Left lobe of liver (tissue), 2 donors: ENCODE measurements at regions not wholly inside any gene's neighbourhood (a gene's known extent, or its start where the extent isn't known, plus 50 kb on each side); places are given as distances from the start of the nearest gene placed in this dataset.

Source experiments
- ATAC-seq: fragments of 200-7000 bp; cut with Tn5 transposase; one replicate; pipeline ENCODE4 v1.9.1; 2020; ENCODE audit warnings: mild to moderate bottlenecking, moderate library complexity
- DNase-seq: peaks from one replicate; pipeline ENCODE4 v3.0.0-alpha.2; 2020; ENCODE audit warnings: low spot score
- donor health status: DM: no; HTN: no; CAD: no; lungs with moderate emphysema.
- donor health status: DM: no; HTN: yes; CAD: no.

DNA sequence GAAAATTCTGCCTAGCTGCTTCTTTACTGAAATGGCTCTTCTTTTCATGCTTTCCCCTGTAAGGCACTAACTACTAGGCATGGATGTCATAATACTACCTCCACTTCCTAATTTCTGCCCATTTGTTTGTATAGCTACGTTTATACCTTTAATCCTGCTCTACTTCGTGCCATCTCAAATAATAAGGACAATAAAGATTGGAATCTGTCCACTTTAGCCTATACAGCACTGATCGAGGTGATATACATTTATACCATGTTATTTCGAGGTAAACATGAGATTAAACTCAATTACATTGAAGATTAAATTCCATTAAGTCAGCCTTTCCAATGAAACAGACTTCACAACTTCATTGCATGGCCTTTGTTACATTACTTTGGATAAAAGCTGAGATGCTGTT is 390.6 kb upstream of the MARCKS start:
- ATAC-seq (no peak), DNase-seq (no peak)

DNA sequence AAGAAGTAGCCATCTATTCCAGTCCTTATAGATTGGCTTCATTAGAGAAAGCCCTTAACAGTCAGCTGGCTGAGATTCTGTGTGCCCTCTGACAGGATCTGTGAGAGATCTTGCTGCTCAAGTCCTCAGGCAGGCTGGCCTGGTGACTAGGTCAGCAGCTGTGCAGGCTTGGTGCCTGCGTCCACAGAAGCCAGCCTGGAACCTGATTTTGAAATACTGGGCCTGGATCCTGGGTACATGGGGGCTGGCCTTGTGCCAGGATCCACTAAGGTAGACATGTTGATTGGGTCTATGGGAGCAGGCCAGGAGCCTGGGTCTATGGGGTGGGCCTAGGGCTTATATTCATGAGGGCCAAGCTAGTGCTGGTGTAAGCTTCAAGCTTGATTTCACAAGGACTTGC is 381.8 kb upstream of the MARCKS start:
- ATAC-seq, result peak; percentile 52
- DNase-seq, result no peak

DNA sequence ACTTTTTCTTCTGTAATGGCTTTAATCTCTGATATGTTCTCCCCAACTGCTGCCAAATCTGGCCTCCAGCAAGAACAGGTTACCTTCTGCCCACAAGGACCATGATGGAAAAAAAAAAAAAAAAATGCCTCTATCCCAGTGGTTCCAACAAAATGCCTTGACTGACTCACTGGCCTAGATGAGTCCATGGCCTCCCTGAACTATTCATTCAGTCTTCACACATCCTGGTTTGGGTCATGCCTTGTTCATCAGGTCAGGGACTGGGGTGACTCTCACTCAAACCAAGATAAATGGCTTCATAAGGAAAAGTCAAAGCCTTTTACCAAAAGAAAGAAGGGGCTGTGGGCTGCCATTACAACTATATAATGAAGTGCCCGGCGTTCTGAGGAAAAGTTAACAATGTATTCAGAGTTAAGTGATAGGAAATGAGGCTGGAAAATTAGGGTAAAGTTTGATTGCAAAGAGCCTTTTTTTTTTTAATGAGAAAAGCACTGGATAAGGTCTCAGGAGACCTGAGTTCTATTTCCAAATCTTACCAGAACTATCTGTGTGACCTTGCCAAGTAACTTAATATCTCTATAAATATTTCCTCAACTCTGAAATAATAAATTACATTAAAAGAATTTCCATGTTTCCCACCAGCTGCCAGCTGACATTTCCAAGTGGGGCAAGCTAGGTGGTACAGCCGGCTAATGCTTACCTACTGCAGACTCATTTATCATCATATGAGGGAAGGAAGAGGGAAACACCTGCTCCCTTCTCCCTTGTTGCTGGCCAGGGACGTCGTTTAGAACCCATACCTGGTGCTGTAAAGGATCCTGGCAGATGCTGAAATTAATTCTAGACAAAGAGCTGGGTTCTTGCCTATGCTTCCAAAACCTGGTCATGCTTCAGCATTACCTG is 380.0 kb upstream of the MARCKS start:
- ATAC-seq (no peak), DNase-seq (no peak)

DNA sequence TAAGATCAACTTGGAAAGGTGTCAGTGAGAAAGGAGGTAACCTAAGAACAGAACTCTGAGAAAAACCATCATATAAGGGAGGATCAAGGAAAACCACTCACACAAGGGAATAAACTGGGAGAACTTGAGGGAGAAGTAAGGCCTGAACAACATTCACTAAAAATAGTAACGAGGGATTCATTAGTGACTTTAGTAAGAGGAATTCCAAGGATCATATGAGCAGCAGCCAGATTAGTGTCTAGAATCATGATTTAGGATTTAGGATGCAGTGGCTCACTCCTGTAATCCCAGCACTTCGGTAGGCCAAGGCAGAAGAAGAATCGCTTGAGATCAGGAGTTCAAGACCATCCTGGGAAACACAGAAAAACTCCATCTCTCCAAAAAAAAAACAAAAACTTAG is 376.5 kb upstream of the MARCKS start:
- no peak for DNase-seq
- no peak for ATAC-seq

DNA sequence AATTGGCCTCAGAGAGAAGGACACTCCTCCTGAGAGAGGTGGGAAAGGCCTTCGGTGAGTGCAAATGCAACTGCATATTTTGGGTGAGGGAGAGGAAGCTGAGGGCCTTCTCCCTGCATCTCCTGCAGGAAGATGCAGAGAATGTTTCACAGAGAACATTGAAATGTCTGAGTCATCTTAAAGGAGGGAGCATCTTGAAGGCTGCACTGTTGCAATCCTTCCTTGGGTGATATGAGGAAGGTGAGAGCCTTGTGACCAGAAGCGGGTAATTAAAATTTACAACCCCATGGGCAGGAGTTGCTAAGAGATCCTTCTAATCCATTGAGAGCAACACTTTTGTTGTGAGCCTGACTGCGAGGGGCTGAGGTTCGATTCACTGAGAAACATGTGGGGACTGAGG is 375.7 kb upstream of the MARCKS start:
- DNase-seq (no peak), ATAC-seq (no peak)

DNA sequence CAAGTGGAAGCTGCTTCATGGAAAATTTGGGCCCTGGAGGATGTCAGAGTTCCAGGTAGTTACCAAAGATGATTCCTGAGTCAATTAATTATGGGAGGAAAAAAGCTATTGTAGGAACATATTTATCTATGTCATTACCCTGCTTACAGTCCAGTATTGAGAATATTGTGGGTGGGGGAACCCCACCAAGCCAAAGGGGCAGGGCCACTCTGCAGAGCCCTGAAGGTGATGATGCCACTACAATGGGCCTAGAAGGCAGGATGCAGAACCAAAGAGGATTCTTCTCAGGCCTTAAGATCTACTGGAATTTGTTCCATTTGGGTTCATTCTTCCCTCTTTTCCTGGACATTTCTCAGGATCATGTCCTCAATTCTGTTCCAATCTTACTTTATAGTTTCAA is 375.2 kb upstream of the MARCKS start:
- no peak for DNase-seq

DNA sequence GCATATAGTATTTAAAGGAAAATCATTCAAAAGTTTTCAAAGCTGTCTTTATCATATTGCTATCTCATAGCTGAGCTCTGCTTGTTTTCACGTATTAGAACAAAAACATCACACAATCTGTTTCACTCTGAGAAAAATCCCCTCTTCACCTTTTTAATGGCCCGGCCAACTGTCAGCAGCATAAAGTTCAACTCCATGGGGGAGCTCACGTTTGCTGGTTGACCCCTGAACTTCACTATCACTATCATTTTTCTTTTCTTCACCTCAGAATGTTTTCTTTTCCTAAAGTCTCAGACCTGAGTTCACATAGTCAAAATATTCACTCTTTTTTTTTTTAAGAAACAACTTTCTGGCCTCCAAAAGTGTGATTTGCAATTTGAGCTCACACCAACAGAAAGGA is 374.4 kb upstream of the MARCKS start:
- no peak for ATAC-seq
- DNase-seq, result no peak

More for the DNA sequence above, 375.2 kb upstream of the MARCKS start:
- no peak for ATAC-seq

DNA sequence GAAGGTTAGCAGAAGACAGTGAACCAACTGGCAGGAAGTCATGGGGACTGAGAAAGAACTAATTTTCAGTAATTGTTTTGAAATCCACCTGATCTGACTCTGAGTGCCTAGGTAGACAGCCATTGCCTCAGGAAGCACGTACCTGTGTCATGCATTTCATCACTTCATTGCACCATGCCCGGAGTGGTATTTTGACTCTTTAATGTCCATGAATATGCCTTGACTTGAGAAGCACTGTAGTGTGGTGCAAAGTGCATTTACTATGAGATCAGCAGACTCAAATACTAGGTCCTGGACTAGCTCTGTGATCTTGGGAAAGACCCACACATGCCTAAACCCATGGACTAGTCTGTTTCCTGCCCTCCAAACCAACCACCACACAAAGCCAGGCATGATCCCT is 370.9 kb upstream of the MARCKS start:
- no peak for DNase-seq

DNA sequence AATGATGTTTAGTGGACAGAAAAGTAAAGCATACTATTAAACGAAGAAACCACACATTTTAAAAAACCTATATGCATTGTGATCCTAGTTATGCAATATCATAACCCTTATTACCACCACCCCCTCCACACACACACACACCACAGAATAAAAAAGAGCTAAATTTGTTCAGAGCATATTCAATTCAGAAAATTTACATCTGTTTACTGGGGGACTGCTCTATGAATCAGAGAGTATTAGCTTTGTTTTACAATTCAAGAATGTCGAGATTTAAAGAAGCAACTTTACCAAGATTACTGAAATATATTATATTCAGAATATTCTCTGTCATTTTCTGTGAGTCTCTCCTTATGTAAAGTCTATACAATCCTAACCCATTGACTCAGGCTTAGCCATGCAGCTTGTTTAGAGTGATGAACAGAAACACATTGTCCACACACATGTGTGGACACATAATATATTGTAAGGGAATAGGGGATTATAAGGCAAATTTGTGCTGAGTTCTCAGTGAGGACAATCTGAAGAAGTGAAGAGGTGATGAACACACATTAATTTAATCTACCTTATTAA is 369.6 kb upstream of the MARCKS start:
- ATAC-seq (no peak), DNase-seq (no peak)

More for the DNA sequence above, 370.9 kb upstream of the MARCKS start:
- no peak for ATAC-seq

DNA sequence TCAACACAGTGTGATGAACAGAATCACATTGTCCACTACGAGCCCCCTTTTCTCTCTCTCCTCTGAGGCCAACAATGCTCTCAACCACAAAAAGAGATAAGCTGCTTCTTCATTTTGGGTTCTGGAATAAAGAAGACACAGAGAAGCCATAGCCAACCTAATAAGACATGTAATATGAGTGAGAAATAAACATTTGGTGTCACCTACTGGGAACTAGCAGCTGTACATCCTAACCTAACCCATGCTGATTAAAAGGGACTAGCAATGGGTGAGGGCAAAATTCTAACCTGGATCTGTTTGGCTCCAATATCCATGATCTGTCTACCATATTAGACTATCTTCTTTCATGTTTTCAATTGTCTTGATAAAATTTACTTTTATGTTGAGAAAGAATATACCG is 369.1 kb upstream of the MARCKS start:
- ATAC-seq (no peak), DNase-seq (no peak)

DNA sequence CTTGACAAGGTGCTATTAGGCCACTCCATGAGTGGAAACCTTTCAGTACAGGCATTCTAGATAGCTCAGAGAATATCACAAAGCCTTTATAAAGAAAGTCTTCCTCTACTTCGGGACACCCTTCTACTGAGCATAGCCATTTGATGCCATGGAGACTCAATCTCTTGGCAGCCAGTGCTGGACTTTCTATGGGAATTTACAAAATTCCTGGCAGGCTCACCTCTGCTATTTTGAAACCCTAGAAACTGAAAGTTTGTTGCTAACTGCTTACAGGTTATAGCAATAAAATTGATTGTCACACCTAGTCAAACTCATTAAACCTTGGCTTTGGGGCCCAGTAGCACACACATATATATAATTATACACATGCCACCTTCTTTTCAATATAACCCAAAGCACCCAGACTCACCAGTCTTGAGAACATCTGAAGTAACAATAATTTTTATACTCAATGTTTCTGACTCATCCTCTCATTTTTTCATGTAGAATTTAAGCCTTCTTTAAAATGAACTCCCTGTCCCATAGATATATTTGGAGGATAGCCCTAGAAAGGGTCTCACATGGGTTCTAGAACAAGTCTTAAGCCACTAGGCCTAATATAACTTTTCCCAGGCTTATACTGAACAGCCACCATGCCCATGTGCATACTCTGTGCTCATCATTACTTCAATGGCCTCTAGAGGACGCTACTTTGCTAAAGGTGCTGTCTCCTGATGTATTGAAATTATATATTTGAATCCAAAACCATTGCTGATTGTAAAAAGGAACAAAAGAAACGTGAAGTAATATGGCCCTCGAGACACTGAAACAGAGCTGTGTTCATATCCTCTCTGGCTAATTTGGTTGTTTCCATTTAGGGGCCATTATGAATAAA is 368.1 kb upstream of the MARCKS start:
- ATAC-seq (peak; percentile 59), DNase-seq (no peak)

DNA sequence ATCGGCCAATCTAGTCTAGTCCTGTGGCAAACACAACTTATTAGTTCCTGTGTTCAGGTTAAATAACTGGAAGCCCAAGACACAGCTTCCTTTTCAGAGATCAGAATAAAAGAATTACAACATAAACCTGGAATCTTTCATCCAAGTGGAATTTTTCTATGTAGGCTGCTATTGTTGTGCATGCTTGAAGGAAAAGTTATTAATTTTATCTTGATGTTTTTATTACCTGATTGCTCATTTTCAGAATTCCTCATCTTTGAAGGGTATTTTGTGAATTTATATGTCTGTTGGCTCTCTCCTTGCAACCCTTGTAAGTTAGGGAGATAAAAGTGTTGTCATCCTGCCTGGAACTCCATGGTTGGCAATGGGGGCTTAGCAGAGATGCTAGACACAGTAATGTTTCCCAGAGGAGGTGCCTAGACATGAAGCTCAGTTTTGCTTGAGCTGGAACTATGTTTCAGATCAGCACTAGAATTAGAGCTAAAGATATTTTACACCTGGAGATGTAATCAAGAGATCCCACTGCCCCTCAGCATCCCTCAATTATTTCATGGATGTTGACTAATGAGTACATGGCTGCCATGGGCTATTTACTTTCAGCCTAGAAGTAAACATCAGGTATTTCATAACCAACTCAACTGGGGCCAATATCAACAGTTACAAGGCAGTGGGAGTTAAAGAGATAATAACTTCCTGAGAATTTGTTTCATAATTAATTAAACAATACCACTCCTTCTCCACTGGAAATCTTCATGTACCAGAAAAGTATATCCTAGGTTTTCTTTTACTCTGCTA is 367.0 kb upstream of the MARCKS start:
- DNase-seq (no peak), ATAC-seq (peak; percentile 77)

DNA sequence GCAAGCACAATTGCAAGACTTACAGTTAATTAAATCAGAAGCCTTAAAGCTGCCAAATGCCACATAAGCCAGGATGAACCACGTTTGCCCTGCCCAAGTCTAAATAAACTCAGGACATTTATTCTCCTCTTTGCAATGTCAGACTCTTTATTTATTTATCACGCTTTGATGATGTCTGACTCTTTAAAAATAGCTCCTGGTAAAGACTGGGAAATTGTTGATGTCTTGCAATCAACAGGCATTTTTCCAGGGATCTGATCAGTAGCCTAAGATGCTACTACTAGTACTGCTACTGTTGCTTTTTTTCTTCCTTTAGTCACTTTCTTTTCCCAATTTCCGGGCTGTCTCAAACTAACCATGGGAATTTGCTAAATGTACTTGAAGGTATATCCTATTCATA is 365.8 kb upstream of the MARCKS start:
- ATAC-seq (no peak), DNase-seq (no peak)

DNA sequence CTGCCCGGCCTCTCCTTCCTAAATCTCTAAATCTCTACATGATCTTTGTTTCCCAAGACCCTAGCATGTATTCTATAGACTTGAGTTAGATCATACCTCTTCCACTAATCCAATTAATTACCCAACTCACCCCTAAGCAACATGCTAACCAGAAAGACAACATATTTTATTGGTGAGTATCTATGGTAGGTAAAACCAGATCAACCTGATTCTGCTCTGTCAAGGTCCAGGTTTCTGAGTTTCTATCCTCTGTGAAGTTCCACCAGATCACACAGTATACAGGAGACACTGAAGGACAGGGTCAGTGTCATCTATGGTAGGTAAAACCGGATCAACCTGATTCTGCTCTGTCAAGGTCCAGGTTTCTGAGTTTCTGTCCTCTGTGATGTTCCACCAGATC is 363.2 kb upstream of the MARCKS start:
- no peak for DNase-seq
- ATAC-seq, result no peak

DNA sequence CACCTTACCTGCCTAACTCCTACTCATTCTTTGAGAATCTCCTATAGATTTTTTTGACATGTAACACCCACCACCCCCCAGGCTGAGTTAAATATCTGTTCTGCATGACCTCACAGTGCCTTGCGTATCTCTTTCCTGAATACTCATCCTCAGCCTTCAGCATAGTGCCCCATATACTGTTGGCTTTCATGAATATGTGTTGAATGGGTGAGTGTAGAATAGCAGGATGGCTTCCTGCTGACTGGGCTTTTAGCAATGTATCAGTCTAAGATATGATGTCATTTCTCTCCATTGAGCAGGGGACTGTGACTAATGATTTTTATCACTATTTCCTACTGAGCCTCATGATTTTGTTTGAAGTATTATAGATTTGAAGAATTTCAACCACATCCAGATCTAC is 361.6 kb upstream of the MARCKS start:
- ATAC-seq (no peak), DNase-seq (no peak)

DNA sequence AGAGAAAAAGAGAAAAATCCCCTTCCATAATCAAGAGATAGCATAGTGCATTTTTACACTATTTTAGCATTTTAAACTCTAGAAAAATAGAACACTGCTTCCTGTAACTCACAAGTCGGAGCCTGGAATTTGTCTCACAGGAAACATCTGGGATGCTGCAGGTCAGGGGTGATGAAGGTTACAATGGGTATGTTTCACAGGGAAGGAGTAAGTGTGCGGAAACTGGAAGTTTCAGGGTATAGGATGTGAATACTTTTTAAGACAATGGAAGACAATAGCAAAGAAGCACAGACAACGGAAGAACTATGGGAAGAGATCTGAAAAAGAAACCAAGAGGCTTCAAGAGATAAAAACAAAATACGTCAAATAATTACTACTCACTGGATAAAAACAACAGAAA is 361.0 kb upstream of the MARCKS start:
- DNase-seq (no peak), ATAC-seq (peak; percentile 56)

DNA sequence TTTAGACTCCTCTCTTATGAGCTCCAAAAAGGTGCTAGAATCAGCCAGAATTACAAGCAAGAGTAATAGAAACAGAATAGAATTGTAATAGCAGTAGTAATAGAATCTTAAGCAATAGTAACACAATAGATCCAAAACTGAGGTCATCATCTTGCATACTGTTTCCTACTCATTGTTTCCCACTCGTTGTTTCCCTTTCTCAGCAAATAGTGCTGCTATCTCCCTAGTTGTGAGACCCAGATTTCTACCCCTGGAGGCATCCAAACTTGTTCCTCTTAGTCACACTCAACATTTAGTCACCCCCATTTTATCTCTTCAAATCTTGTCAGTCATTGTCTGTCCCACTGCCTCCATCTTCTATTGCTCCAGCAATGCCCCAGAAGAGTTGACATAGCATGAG is 356.9 kb upstream of the MARCKS start:
- ATAC-seq (no peak), DNase-seq (no peak)

DNA sequence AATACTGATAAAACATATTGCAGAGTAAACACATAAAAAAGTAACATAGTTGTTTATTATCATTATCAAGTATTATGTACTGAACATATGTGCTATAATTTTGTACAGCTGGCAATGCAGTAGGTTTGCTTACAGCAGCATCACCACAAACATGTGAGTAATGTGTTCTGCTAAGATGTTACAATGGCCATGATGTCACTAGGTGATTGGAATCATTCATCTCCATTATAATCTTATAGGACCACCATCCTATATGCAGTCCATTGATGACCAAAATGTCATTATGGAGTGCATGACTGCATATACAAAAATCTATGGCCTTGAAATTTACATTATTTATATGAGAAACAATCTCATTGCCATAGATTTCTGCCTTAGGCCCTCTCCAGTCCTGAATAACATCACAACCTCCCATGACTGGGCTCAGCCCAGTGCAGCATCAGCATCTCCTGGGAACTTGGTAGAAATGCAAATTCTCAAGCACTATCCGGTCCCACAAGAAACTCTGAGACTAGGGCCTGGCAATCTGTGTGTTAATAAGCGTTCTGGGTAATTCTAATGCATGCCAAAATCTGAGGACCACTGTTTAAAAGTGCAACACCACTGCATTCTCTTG is 352.0 kb upstream of the MARCKS start:
- no peak for ATAC-seq

DNA sequence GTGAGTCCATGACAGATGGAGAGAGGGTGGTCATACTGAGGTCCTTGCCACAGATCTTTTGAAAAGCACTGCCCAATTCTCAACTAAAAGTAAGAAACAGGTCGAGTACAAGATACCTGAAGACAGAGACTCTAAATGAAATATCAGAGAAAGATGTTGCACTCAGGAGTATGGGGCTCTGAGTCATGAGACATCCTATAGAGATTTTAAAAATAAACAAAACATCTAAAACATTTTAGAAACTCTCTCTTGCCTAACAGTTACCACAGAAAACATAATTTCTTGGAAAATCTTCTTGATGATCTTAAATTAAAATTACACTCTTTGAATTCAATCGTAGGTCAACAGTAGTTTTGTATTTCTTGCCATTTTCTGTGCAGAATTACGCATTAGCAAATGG is 348.9 kb upstream of the MARCKS start:
- ATAC-seq (no peak), DNase-seq (no peak)

More for the DNA sequence above, 352.0 kb upstream of the MARCKS start:
- DNase-seq, result no peak

DNA sequence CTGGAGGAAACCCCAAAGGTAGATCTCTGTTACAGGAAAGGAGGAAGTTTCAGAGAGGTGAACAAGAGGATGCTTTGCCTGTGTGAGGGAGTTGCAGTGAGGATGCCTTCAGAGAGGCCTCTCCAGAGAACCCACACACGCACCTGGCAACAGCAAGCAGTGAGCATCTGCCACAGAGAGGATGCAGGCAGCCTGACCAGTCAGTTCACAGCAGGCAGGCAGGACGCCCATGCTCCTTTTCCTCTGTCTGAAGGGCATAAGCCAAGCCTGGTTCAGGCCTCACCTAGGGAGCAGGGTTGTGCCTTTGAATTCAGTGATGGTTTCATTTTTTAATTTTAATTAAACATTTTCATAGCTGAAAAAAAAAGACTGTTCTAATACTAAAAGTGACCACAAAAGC is 346.0 kb upstream of the MARCKS start:
- DNase-seq (no peak), ATAC-seq (no peak)
